ENCODE measurements at regions not wholly inside any gene's neighbourhood (a gene's known extent, or its start where the extent isn't known, plus 50 kb on each side); places are given as distances from the start of the nearest gene placed in this dataset.

DNA sequence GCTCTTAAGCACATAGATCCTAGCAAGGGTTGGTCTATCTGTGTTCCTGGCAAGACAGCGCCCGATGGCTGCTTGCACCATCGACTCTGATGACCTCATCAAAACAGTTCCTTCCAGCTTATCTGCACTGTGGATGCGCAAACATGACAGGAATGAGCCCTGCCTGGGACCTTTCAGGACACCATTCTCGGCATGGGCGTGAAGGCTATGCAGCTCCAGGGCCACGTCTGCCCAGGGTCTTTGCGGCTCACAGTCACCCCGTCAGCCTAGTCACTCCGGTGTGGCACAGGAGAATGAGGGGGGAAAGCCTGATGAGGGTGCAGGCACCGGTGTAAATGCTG is 147.8 kb upstream of the TWIST2 start:
- Histone ChIP-seq H2BK12ac (ENCODE audit: low read length) (no peak overlapping the region), H3K4me2 (ENCODE audit: low read length) (no peak overlapping the region), H3K27me3 (ENCODE audit: insufficient read depth, low read length) (no peaks in the 10 kb centered on the region), H3K23ac (ENCODE audit: low read length) (no peak overlapping the region), H3K4me1 (ENCODE audit: control insufficient read depth in 1 of 2, insufficient read depth in 2 of 2, low read length in 2 of 2) (no peaks in the 10 kb centered on the region), H2BK120ac (ENCODE audit: insufficient read depth, low read length, poor library complexity) (no peak overlapping the region), H3K79me1 (ENCODE audit: low read length) (no peaks in the 10 kb centered on the region), H3K27ac (ENCODE audit: low read depth, low read length) (no peak overlapping the region), H3K4me3 (ENCODE audit: low read depth, low read length) (no peak overlapping the region), H4K8ac (ENCODE audit: low read depth, low read length) (no peak overlapping the region), H3K9me3 (ENCODE audit: insufficient read depth, low read depth, low read length) (no peaks in the 10 kb centered on the region), H4K91ac (ENCODE audit: low read depth, low read length) (no peak overlapping the region), H3K79me2 (ENCODE audit: control insufficient read depth, insufficient read depth, low read length, poor library complexity) (no peaks in the 10 kb centered on the region), H4K12ac (ENCODE audit: low read depth, low read length) (no peak overlapping the region), H3K4ac (ENCODE audit: low read depth, low read length) (no peak overlapping the region), H3K9ac (ENCODE audit: low read length) (no peak overlapping the region), H3K14ac (ENCODE audit: low read length) (no peak overlapping the region), H3K36me3 (ENCODE audit: control insufficient read depth in 1 of 2, insufficient read depth in 2 of 2, low read length in 2 of 2) (no peaks in the 10 kb centered on the region), H2AK5ac (ENCODE audit: low read length) (no peak overlapping the region), H2AFZ (ENCODE audit: insufficient read depth, low read length, poor library complexity) (no peak overlapping the region), H3K18ac (ENCODE audit: low read length) (no peak overlapping the region), H2BK5ac (ENCODE audit: low read depth, low read length, poor library complexity) (no peak overlapping the region)
- DNase-seq: peak; percentile 97 to 98
- no CpG with 5 or more reads among the region's 11 CpGs for WGBS (ENCODE audit: extremely low coverage, insufficient coverage, insufficient read length)

DNA sequence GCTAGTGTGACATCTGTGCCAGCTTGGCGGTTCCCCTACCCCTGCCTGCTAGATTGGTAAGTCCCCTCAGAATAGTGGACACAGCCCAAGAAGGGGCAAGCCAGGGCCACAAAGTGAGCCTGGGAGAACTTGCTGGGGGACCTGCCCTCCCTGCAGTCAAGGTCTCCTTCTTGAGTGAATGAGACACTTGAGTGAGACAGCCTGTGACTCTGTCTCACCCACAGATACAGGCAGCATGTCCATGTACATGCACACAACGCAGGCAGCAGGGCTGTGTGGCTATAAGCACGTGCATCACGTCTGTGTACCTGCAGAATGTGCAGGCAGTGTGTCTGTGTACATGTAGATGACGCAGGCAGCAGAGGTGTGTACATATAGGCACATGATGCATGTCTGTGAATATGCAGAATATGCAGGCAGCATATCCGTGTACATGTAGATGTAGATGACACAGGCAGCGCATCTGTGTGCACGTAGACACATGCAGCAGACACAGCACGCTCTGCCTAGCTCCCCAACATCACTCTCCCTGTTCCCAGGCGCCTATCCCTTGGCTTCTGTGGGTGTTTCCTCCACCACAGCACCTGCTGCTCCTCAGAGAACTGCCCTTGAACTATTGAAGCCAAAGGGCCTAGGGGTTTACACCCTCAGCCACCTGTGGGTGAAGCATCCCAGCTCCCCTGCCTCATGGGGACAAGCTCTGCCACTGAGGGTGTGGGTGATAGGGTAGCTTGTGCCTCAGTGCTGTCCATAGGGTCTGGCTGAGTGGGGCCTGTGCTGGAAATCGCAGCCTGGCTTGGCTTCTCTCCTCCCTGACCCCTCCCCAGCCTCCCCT is 147.2 kb upstream of the TWIST2 start:
- no peak overlapping the region for H3K9ac ChIP-seq (ENCODE audit: low read length)
- no peak overlapping the region for H3K27ac ChIP-seq (ENCODE audit: low read depth, low read length)
- peak; percentile 90 for DNase-seq
- H3K14ac ChIP-seq (ENCODE audit: low read length): no peak overlapping the region
- no peaks in the 10 kb centered on the region for H3K79me1 ChIP-seq (ENCODE audit: low read length)
- no peak overlapping the region for H3K4me3 ChIP-seq (ENCODE audit: low read depth, low read length)
- H3K23ac ChIP-seq (ENCODE audit: low read length): no peak overlapping the region
- no peak overlapping the region for H2BK120ac ChIP-seq (ENCODE audit: insufficient read depth, low read length, poor library complexity)
- no peaks in the 10 kb centered on the region for H3K79me2 ChIP-seq (ENCODE audit: control insufficient read depth, insufficient read depth, low read length, poor library complexity)
- no peak overlapping the region for H4K12ac ChIP-seq (ENCODE audit: low read depth, low read length)
- WGBS (ENCODE audit: extremely low coverage, insufficient coverage, insufficient read length): no CpG with 5 or more reads among the region's 11 CpGs
- no peak overlapping the region for H3K4me2 ChIP-seq (ENCODE audit: low read length)
- H2AK5ac ChIP-seq (ENCODE audit: low read length): no peak overlapping the region
- H2AFZ ChIP-seq (ENCODE audit: insufficient read depth, low read length, poor library complexity): no peak overlapping the region
- H4K91ac ChIP-seq (ENCODE audit: low read depth, low read length): no peak overlapping the region
- H4K8ac ChIP-seq (ENCODE audit: low read depth, low read length): no peak overlapping the region
- H2BK5ac ChIP-seq (ENCODE audit: low read depth, low read length, poor library complexity): no peak overlapping the region
- H2BK12ac ChIP-seq (ENCODE audit: low read length): no peak overlapping the region
- no peak overlapping the region for H3K4ac ChIP-seq (ENCODE audit: low read depth, low read length)
- H3K27me3 ChIP-seq (ENCODE audit: insufficient read depth, low read length): no peaks in the 10 kb centered on the region
- no peaks in the 10 kb centered on the region for H3K4me1 ChIP-seq (ENCODE audit: control insufficient read depth in 1 of 2, insufficient read depth in 2 of 2, low read length in 2 of 2)
- H3K36me3 ChIP-seq (ENCODE audit: control insufficient read depth in 1 of 2, insufficient read depth in 2 of 2, low read length in 2 of 2): no peaks in the 10 kb centered on the region
- no peaks in the 10 kb centered on the region for H3K9me3 ChIP-seq (ENCODE audit: insufficient read depth, low read depth, low read length)
- H3K18ac ChIP-seq (ENCODE audit: low read length): no peak overlapping the region

DNA sequence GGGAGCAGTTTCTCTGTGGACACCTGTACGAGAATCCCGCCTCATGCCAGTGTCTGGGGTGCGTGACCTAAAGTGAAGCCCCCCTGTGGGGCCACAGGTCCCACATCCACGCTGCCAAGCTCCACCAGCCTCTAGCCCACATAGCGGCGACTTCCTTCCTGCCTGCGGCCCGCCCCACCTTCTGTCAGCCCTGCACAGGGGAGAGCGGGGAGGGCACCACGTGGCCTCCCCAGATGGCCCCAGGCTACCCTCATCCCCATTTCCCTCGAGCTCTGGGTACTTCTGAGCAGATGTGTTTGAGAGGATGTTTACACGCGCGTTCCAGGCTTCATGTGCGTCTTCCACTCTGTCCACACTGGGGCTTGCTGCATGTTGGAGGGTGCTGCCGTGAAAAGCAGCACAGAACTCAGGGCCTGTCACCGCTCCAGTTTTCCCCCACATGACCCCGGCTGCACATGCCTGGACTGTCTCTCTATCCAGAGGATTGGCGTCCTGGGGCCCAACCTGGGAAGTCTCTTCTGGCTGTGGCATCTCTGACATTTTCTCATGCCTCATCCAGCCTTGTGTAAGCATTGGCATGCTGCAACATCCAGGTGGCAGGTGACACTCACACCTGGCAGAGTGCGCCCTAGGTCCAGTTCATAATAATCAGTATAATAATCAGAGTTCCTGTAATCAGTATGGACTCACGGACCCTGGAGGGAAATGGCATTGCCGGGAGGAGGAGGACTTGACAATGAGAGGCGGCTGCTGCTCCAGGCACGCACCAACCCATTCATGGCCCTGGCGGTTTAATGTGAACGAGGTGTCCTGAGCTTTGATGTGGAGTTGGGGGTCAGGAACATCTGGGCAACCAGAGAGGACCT is 146.3 kb upstream of the TWIST2 start:
- Histone ChIP-seq H3K4me2 (ENCODE audit: low read length) (no peak overlapping the region), H4K91ac (ENCODE audit: low read depth, low read length) (no peak overlapping the region), H2BK12ac (ENCODE audit: low read length) (no peak overlapping the region), H3K79me1 (ENCODE audit: low read length) (no peaks in the 10 kb centered on the region), H3K18ac (ENCODE audit: low read length) (no peak overlapping the region), H2BK5ac (ENCODE audit: low read depth, low read length, poor library complexity) (no peak overlapping the region), H3K4me3 (ENCODE audit: low read depth, low read length) (no peak overlapping the region), H3K36me3 (ENCODE audit: control insufficient read depth in 1 of 2, insufficient read depth in 2 of 2, low read length in 2 of 2) (no peaks in the 10 kb centered on the region), H3K23ac (ENCODE audit: low read length) (no peak overlapping the region), H2BK120ac (ENCODE audit: insufficient read depth, low read length, poor library complexity) (no peak overlapping the region), H3K4me1 (ENCODE audit: control insufficient read depth in 1 of 2, insufficient read depth in 2 of 2, low read length in 2 of 2) (no peaks in the 10 kb centered on the region), H2AFZ (ENCODE audit: insufficient read depth, low read length, poor library complexity) (no peak overlapping the region), H3K14ac (ENCODE audit: low read length) (no peak overlapping the region), H2AK5ac (ENCODE audit: low read length) (no peak overlapping the region), H3K9me3 (ENCODE audit: insufficient read depth, low read depth, low read length) (no peaks in the 10 kb centered on the region), H4K12ac (ENCODE audit: low read depth, low read length) (no peak overlapping the region), H3K4ac (ENCODE audit: low read depth, low read length) (no peak overlapping the region), H3K27me3 (ENCODE audit: insufficient read depth, low read length) (no peaks in the 10 kb centered on the region), H3K79me2 (ENCODE audit: control insufficient read depth, insufficient read depth, low read length, poor library complexity) (no peaks in the 10 kb centered on the region), H3K9ac (ENCODE audit: low read length) (no peak overlapping the region), H4K8ac (ENCODE audit: low read depth, low read length) (no peak overlapping the region), H3K27ac (ENCODE audit: low read depth, low read length) (no peak overlapping the region)
- peak; percentile 97 for DNase-seq
- WGBS (ENCODE audit: extremely low coverage, insufficient coverage, insufficient read length): no CpG with 5 or more reads among the region's 26 CpGs

DNA sequence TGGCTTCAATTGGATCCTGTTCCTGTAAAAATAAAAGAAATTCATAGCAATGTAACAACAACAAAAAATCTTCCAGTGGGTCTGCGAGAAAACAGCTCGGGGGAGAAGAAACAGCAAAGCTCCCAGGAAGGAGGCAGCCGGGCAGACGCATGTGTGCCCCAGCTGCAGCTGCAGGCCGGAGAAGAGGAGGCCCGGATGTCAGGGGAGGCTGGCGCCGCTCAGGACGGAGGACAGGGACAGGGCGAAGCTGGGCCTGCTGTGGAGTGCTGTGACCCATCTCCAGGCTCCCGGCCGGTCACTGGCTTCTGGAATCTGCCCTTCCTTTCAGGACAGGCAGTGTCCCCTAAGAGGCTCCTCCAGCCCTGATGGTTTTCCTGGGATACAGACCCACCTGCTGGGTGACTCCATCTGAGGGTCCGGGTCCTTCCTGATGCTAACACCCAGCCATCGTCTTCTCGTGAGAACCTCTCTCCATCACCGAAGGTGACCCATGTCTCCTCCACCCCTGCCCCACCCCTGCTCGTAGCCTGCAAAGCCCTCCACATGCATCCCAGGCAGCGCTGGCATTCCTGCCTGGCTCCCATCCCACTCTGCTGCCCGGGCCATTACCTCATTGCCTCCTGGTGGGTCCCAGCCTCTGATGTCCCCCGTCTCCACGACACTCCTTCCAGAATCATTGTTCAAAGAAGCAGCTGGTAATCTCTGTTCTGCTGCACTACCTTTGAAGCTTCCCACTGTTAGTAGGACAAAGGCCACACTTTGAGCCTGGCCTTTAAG is 145.4 kb upstream of the TWIST2 start:
- no peak overlapping the region for H3K27ac ChIP-seq (ENCODE audit: low read depth, low read length)
- no peak overlapping the region for H4K12ac ChIP-seq (ENCODE audit: low read depth, low read length)
- H2BK5ac ChIP-seq (ENCODE audit: low read depth, low read length, poor library complexity): no peak overlapping the region
- H4K8ac ChIP-seq (ENCODE audit: low read depth, low read length): no peak overlapping the region
- H4K91ac ChIP-seq (ENCODE audit: low read depth, low read length): no peak overlapping the region
- H2BK12ac ChIP-seq (ENCODE audit: low read length): no peak overlapping the region
- no peak overlapping the region for H2AK5ac ChIP-seq (ENCODE audit: low read length)
- no peak overlapping the region for H3K9ac ChIP-seq (ENCODE audit: low read length)
- no peak overlapping the region for H3K14ac ChIP-seq (ENCODE audit: low read length)
- no peak overlapping the region for H3K4me3 ChIP-seq (ENCODE audit: low read depth, low read length)
- H3K79me1 ChIP-seq (ENCODE audit: low read length): no peaks in the 10 kb centered on the region
- peak in 1 of 2 donors; percentile 50 for DNase-seq
- no peaks in the 10 kb centered on the region for H3K27me3 ChIP-seq (ENCODE audit: insufficient read depth, low read length)
- H3K4me1 ChIP-seq (ENCODE audit: control insufficient read depth in 1 of 2, insufficient read depth in 2 of 2, low read length in 2 of 2): no peaks in the 10 kb centered on the region
- no peak overlapping the region for H3K18ac ChIP-seq (ENCODE audit: low read length)
- H2BK120ac ChIP-seq (ENCODE audit: insufficient read depth, low read length, poor library complexity): no peak overlapping the region
- no peaks in the 10 kb centered on the region for H3K79me2 ChIP-seq (ENCODE audit: control insufficient read depth, insufficient read depth, low read length, poor library complexity)
- WGBS (ENCODE audit: extremely low coverage, insufficient coverage, insufficient read length): no CpG with 5 or more reads among the region's 21 CpGs
- H3K4ac ChIP-seq (ENCODE audit: low read depth, low read length): no peak overlapping the region
- no peaks in the 10 kb centered on the region for H3K9me3 ChIP-seq (ENCODE audit: insufficient read depth, low read depth, low read length)
- no peaks in the 10 kb centered on the region for H3K36me3 ChIP-seq (ENCODE audit: control insufficient read depth in 1 of 2, insufficient read depth in 2 of 2, low read length in 2 of 2)
- H3K23ac ChIP-seq (ENCODE audit: low read length): no peak overlapping the region
- H3K4me2 ChIP-seq (ENCODE audit: low read length): no peak overlapping the region
- no peak overlapping the region for H2AFZ ChIP-seq (ENCODE audit: insufficient read depth, low read length, poor library complexity)

All from trophoblast cell (in vitro differentiated cells and primary cell).